ENCODE measurements at regions not wholly inside any gene's neighbourhood (a gene's known extent, or its start where the extent isn't known, plus 50 kb on each side); places are given as distances from the start of the nearest gene placed in this dataset.

DNA sequence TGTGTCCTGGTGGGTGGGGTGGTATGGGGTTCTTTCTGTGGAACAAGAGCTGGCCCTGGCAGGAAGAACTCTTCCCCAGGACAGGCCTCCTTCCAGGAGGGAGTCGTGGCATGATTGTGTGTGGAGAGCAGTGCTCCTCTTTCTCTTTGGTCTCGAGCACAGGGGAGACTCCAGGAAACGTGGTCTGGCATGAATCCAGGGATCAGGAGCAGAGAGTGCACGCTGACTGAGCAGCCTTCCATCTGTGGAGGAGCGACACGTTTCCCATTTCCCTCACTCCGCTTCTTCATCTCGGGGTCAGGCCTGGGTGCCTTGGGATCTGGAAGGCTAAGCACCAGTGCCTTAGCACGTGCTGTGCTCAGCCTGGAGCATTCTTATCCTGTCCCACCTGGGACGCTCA, 132.0 kb upstream of the HDAC4 start:
- Mint-ChIP-seq H3K4me1 (peaks cover 6% of the 10 kb centered on the region), H3K27ac (no peak overlapping the region), H3K36me3 (ENCODE audit: low read depth) (no peaks in the 10 kb centered on the region), H3K27me3 (peaks cover 6% of the 10 kb centered on the region), H3K4me3 (no peak overlapping the region)
- ATAC-seq (no peak), DNase-seq (no peak)
- H3K9me3 ChIP-seq (ENCODE audit: control insufficient read depth, low read length, poor library complexity, severe bottlenecking): no peaks in the 10 kb centered on the region

DNA sequence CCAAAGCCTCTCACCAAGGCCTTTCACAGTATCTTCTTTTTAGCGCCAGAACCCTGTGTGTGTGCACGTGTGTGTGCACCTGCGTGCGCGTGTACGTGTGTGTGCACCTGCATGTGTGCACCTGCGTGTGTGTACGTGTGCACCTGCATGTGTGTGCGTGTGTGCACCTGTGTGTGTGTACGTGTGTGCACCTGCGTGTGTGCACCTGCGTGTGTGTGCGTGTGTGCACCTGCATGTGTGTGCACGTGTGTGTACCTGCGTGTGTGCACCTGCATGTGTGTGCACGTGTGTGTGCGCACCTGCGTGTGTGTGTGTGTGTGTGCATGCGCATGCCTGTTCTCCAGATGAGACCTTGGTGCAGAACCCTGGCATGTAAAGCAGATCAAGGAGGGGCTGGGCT, 131.4 kb upstream of the HDAC4 start:
- H3K27ac Mint-ChIP-seq: no peak overlapping the region
- peaks cover 6% of the 10 kb centered on the region for H3K27me3 Mint-ChIP-seq
- no peak for ATAC-seq
- DNase-seq: no peak
- H3K9me3 ChIP-seq (ENCODE audit: control insufficient read depth, low read length, poor library complexity, severe bottlenecking): no peaks in the 10 kb centered on the region
- no peaks in the 10 kb centered on the region for H3K36me3 Mint-ChIP-seq (ENCODE audit: low read depth)
- no peak overlapping the region for H3K4me3 Mint-ChIP-seq
- peaks cover 6% of the 10 kb centered on the region for H3K4me1 Mint-ChIP-seq

DNA sequence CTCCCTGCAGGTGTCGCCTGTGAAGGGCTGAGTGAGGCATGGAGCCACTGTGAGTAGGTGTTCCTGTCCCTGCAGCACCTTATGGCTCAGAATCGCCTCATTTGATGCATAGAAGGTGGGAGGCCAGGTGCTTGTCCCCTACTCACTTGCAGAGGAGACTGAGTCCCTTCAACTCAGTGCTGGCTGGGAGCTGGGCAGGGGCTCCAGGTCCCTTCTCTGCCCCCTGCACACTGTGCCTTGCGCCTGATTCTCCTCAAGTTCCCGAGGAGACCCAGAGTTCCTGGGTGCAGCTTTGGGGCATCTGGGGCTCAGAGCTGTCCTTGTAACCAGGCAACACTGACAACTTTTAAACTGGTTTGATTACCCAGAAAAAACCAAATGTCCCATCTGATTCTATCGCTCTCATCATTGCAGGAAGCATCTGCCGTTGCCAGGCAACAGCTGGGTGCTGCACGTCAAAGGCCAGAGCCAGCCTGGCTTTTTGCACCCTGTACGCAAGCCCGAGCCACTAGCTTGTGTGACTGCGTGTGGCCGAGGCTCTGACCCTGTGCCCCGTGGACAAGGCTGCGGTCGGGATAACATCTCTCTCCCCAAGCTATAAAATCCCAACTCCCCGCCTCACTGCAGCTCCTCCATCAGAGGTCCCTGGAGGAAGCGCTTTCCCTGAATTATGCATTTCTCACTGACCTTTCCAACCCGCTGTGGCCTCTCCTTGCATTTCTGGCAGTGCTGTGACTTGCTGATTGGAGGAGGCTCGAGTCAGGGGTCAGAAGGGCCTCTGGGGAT, 130.8 kb upstream of the HDAC4 start:
- DNase-seq (no peak), ATAC-seq (no peak)
- Mint-ChIP-seq H3K4me3 (no peak overlapping the region), H3K4me1 (peaks cover 6% of the 10 kb centered on the region), H3K27me3 (peaks cover 6% of the 10 kb centered on the region), H3K36me3 (ENCODE audit: low read depth) (no peaks in the 10 kb centered on the region), H3K27ac (no peak overlapping the region)
- no peaks in the 10 kb centered on the region for H3K9me3 ChIP-seq (ENCODE audit: control insufficient read depth, low read length, poor library complexity, severe bottlenecking)

DNA sequence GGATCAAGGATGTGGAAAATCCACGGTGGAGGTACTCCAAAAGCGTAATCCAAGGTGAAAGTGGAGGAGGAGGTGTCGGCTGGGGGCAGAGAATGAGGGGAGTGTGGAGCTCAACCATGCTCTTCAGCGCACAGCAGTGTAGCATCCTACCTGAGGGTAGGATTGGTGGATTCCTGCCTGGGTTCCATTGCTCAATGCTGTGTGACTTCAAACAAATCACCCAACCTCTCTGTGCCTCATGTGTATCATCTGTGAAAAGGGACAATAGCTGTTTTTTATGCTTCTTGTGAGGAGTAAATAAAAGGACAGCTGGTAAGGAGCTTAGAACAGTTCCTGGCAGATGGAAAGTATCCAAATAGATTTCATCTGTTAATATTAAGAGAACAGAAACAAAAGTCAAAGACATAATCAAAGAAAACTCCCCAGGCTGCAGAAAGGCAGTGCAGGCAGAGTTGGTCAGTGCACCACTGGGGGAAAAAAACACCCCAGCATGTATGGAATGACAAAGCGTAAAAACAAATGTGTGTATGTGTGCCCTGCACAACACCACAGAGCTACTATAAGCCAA, 130.0 kb upstream of the HDAC4 start:
- no peak for ATAC-seq
- no peak for DNase-seq
- H3K36me3 Mint-ChIP-seq (ENCODE audit: low read depth): no peaks in the 10 kb centered on the region
- peaks cover 6% of the 10 kb centered on the region for H3K4me1 Mint-ChIP-seq
- no peaks in the 10 kb centered on the region for H3K9me3 ChIP-seq (ENCODE audit: control insufficient read depth, low read length, poor library complexity, severe bottlenecking)
- H3K4me3 Mint-ChIP-seq: no peak overlapping the region
- H3K27ac Mint-ChIP-seq: no peak overlapping the region
- peaks cover 11% of the 10 kb centered on the region for H3K27me3 Mint-ChIP-seq

DNA sequence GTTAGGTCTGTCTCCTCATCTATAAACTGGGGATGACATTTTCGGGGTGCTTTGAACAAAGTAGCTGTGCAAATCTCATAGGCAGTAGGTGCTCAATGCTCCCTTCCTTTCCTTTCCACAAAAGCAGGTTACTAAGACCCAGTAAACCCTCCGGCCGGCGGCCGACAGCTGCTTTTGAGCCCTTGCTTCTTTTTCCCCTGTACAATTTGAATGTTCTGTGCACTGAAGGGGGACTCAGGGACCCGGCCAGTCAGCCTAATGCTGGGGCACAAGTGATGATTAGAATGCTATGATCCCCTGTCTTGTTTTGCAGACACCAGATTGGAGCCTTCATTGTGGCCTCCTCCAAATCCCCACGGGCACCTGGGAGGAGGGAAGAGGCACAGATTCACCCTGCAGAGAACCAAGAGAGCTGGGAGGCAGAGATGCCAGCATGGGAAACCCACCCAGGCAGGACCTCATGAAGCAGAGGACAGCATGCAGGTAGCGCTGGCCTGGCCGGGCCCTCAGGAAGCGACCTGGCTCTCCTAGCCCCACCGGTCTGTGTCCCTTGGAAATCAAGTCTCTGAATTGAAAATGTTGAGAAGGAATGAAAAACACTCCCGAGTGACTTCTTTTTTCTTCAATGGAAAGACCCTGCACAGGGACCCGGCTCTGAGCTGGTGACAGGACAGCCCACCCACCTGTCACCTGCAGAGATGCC, 128.6 kb upstream of the HDAC4 start:
- H3K9me3 ChIP-seq (ENCODE audit: control insufficient read depth, low read length, poor library complexity, severe bottlenecking): no peaks in the 10 kb centered on the region
- DNase-seq (no peak), ATAC-seq (no peak)
- Mint-ChIP-seq H3K27ac (no peak overlapping the region), H3K36me3 (ENCODE audit: low read depth) (no peaks in the 10 kb centered on the region), H3K4me1 (peaks cover 6% of the 10 kb centered on the region), H3K27me3 (peaks cover 17% of the 10 kb centered on the region), H3K4me3 (no peak overlapping the region)

DNA sequence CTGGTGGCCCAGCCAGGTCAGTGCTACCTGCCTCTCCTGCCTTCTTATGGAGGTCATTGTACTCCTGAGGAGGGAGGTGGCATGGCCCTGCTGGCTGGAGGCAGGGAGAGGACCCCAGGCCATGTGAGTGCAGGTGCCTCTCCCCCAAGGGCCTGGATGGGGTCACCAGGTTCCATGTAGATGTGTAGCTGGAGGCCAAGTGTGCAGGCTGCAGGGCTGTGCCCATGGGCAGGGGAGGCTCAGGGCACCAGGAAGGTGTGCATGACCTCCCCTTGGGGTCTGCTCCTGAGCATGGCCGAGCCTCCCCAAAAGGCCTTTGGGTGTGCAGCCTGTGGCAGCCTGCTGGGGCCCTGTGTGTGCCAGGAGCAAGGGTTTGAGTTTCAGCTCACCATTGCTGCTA, 128.1 kb upstream of the HDAC4 start:
- peaks cover 6% of the 10 kb centered on the region for H3K4me1 Mint-ChIP-seq
- H3K4me3 Mint-ChIP-seq: no peak overlapping the region
- H3K27ac Mint-ChIP-seq: no peak overlapping the region
- DNase-seq: no peak
- H3K36me3 Mint-ChIP-seq (ENCODE audit: low read depth): no peaks in the 10 kb centered on the region
- H3K9me3 ChIP-seq (ENCODE audit: control insufficient read depth, low read length, poor library complexity, severe bottlenecking): no peaks in the 10 kb centered on the region
- no peak for ATAC-seq
- H3K27me3 Mint-ChIP-seq: peaks cover 17% of the 10 kb centered on the region

DNA sequence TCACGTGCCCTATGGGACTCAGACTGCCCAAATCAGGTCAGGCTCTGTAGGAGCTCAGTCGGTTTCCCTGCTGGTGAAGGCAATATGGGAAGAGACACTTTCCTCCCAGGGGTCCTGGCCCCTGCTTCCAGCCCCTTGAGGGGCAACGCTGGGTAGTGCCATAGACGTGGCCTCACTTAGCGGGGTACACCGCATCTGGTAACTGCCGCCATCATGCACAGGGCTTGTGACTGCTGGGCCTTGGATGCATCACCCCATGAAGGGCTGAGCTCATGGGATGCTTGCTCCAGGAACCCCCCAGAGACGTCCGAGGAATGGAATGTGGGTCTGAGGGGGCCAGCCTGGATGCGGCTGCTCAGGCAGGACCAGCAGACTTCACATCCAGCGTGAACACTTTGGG, 127.3 kb upstream of the HDAC4 start:
- H3K27ac Mint-ChIP-seq: no peak overlapping the region

DNA sequence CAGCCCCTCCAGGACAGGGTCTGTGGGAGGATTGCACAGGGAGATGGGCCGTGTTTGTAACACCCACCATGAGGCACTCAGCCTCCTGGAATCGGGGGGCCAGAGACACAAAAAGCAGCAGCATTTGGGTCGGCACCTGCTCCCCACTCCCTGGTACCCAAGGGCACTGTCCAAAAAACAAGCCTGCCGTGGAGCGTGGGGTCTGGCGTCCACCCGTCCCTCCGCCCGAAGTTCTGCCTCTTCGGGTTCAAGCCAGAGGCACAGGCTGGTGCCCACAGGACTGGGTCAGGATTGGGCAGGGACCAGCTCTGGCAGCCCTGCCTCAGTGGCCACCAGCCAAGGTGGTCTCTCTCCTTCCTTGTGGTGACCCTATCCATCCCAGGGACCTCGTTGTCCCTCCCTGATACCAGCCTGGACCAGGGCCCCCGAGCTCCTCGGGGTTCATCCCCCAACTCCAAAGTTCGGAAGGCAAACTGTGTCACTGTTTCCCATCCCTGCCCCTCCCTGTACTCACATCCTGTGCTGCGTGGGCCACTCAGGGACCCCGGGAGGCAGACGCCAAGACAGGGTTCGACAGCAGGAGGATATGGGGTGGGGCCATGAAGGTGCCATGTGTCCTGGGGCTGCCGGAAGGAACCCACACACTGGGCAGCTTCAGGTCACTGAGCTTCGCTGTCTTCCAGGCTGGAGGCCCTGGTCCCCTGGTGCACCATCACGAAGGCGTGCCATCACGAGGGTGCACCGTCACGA, 126.0 kb upstream of the HDAC4 start:
- ATAC-seq (no peak), DNase-seq (no peak)
- Mint-ChIP-seq H3K4me1 (no peaks in the 10 kb centered on the region), H3K27ac (no peak overlapping the region), H3K36me3 (ENCODE audit: low read depth) (no peaks in the 10 kb centered on the region), H3K27me3 (peaks cover 21% of the 10 kb centered on the region), H3K4me3 (no peak overlapping the region)
- H3K9me3 ChIP-seq (ENCODE audit: control insufficient read depth, low read length, poor library complexity, severe bottlenecking): no peaks in the 10 kb centered on the region

More for the DNA sequence above, 127.3 kb upstream of the HDAC4 start:
- Mint-ChIP-seq H3K4me1 (peaks cover 4% of the 10 kb centered on the region), H3K27me3 (peaks cover 17% of the 10 kb centered on the region), H3K4me3 (no peak overlapping the region), H3K36me3 (ENCODE audit: low read depth) (no peaks in the 10 kb centered on the region)
- ATAC-seq: no peak
- no peak for DNase-seq
- no peaks in the 10 kb centered on the region for H3K9me3 ChIP-seq (ENCODE audit: control insufficient read depth, low read length, poor library complexity, severe bottlenecking)

DNA sequence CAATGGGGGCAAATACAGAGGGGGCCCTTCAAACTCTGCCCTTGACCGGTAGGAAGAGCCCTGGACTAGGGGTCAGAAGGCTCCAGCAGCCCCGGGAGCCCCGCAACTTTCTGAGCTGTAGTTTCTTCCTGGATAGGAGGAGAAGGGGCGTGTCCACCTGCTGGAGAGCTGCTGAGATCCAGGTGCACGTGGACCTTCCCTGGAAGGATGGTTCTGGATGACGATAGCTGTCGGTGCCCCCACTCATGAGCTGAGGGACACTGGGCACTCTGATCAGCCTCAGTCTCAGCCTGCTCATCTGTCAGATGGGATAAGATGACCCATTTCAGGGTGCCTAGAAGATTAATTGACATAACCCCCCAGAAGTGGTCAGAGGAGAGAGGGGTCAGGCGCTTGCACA, 125.2 kb upstream of the HDAC4 start:
- H3K27ac Mint-ChIP-seq: no peak overlapping the region
- H3K4me1 Mint-ChIP-seq: no peaks in the 10 kb centered on the region
- peaks cover 21% of the 10 kb centered on the region for H3K27me3 Mint-ChIP-seq
- H3K9me3 ChIP-seq (ENCODE audit: control insufficient read depth, low read length, poor library complexity, severe bottlenecking): no peaks in the 10 kb centered on the region
- no peak overlapping the region for H3K4me3 Mint-ChIP-seq
- DNase-seq (no peak), ATAC-seq (no peak)
- no peaks in the 10 kb centered on the region for H3K36me3 Mint-ChIP-seq (ENCODE audit: low read depth)

DNA sequence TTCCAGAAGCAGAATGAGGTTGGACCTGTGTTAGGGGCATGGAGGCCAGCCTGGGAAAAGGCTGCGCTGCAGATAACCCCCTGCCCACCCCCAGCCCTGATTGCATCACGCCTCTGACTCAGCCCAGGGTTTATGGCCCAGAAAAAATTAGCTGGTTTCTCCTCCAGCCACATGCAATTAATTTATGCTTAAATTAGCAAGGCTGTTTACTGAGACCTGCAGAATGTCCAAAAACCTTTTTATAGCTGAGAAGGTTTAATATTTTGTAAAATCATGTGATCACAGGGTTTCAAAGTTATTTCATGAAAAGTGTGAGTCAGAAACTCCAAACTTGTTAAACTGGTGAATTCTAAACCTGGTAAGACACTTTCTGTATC, 123.1 kb upstream of the HDAC4 start:
- H3K9me3 ChIP-seq (ENCODE audit: control insufficient read depth, low read length, poor library complexity, severe bottlenecking): no peaks in the 10 kb centered on the region
- no peak overlapping the region for H3K4me3 Mint-ChIP-seq
- H3K36me3 Mint-ChIP-seq (ENCODE audit: low read depth): no peaks in the 10 kb centered on the region
- DNase-seq (no peak), ATAC-seq (no peak)
- peaks cover 3% of the 10 kb centered on the region for H3K4me1 Mint-ChIP-seq
- H3K27ac Mint-ChIP-seq: no peak overlapping the region
- H3K27me3 Mint-ChIP-seq: peaks cover 15% of the 10 kb centered on the region

DNA sequence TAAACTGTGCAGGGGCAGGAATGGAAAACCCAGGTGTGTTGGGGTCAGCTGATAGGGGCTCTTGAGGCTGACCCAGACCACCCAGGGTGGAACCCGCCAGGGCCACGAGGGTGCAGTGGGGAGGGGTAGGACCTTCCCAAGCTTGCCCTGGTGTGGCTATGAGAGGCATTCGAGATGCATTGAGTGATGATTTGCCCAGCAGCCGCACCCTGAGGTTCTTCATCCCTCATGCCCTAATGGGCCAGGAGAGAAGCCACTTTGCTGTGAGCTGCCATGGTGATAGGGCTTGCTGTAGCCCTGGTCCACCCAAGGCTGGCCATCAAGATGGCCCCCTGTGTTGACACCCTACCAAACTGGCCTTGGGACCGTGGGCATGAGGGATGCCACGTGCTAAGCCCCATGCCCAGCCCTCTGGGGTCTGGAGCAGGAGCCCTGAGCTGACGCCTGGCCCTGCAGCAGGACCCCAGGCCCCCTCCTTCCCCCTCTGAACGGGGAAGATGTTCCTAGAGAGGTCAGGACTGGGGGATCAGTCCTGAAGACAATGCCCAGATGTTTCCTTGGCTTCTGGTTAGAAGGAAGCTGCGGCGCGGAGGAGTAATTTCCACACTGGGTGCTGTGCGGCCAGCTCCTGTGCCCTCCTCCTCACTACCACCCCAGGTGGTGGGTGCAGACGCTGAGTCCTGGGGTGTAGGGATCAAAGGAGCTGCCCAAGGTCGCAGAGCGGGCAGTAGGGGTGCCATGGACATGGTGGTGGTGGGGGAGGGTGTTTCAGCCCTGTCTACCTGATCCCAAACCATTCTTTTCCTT, 122.5 kb upstream of the HDAC4 start:
- Mint-ChIP-seq H3K36me3 (ENCODE audit: low read depth) (no peaks in the 10 kb centered on the region), H3K27me3 (peaks cover 15% of the 10 kb centered on the region), H3K4me1 (peaks cover 5% of the 10 kb centered on the region), H3K27ac (peak overlapping the region; percentile 67), H3K4me3 (no peak overlapping the region)
- ATAC-seq: no peak
- H3K9me3 ChIP-seq (ENCODE audit: control insufficient read depth, low read length, poor library complexity, severe bottlenecking): no peaks in the 10 kb centered on the region
- DNase-seq: no peak

DNA sequence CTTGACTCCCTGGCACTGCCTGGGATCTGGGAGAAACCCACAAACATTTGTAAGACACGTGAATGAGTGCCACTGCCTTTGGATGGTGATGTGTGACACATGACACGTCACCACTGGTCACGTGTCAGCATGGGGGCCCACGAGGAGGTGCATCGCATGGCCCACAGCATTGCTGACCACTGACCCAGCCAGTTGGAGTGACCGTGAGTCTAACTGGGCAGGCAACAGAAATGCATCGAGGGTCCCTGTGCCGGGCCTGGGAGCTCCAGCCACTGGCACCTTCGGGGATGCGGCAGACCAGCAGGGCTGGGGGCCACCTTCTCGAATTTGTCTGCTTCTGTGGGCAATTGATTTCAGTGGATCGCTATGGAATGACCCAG, 121.9 kb upstream of the HDAC4 start:
- Mint-ChIP-seq H3K27me3 (peaks cover 15% of the 10 kb centered on the region), H3K36me3 (ENCODE audit: low read depth) (no peaks in the 10 kb centered on the region), H3K4me1 (peaks cover 5% of the 10 kb centered on the region), H3K4me3 (no peak overlapping the region), H3K27ac (peak overlapping the region; percentile 67)
- ATAC-seq (no peak), DNase-seq (no peak)
- no peaks in the 10 kb centered on the region for H3K9me3 ChIP-seq (ENCODE audit: control insufficient read depth, low read length, poor library complexity, severe bottlenecking)

Data from T-helper 17 cell (primary cell).